ENCODE measurements at regions not wholly inside any gene's neighbourhood (a gene's known extent, or its start where the extent isn't known, plus 50 kb on each side); places are given as distances from the start of the nearest gene placed in this dataset.

GRCh38 chr22:44650806-44651205 lies 51.2 kb upstream of the PRR5 start:
- ATAC-seq: no peak

GRCh38 chr22:44648821-44649565 lies 53.0 kb upstream of the PRR5 start:
- no peak for ATAC-seq
- TF ChIP-seq PPARA (CRISPR knock-in tag; IDR thresholded peaks at IDR 0.05; ENCODE audit: borderline replicate concordance) (no peak), POU6F1 (CRISPR knock-in tag; IDR thresholded peaks at IDR 0.05; ENCODE audit: borderline replicate concordance, low read depth) (no peak), ZFP30 (CRISPR knock-in tag; IDR thresholded peaks at IDR 0.05) (no peak)

More at GRCh38 chr22:44650806-44651205, 51.2 kb upstream of the PRR5 start:
- TF ChIP-seq ARNTL (CRISPR knock-in tag; IDR thresholded peaks at IDR 0.05; ENCODE audit: borderline replicate concordance, low read depth) (no peak), TSHZ2 (CRISPR knock-in tag; IDR thresholded peaks at IDR 0.05) (no peak), BACH2 (CRISPR knock-in tag; IDR thresholded peaks at IDR 0.05; ENCODE audit: borderline replicate concordance) (no peak), CSDC2 (CRISPR knock-in tag; IDR thresholded peaks at IDR 0.05) (no peak), PPARA (CRISPR knock-in tag; IDR thresholded peaks at IDR 0.05; ENCODE audit: borderline replicate concordance) (no peak), ZNF70 (CRISPR knock-in tag; IDR thresholded peaks at IDR 0.05) (no peak), ISL1 (CRISPR knock-in tag; IDR thresholded peaks at IDR 0.05) (no peak), CREB5 (CRISPR knock-in tag; IDR thresholded peaks at IDR 0.05; ENCODE audit: low read depth) (no peak), TOX (CRISPR knock-in tag; IDR thresholded peaks at IDR 0.05; ENCODE audit: borderline replicate concordance) (no peak), ZNF565 (CRISPR knock-in tag; conservative IDR thresholded peaks at IDR 0.05; ENCODE audit: low read depth) (no peak)

- no peak for TF ChIP-seq ZNF8 (CRISPR knock-in tag; IDR thresholded peaks at IDR 0.05)
- TF ChIP-seq ZFP30 (CRISPR knock-in tag; IDR thresholded peaks at IDR 0.05): no peak
- TF ChIP-seq TOX (CRISPR knock-in tag; IDR thresholded peaks at IDR 0.05; ENCODE audit: borderline replicate concordance): no peak
- no peak for TF ChIP-seq TSHZ2 (CRISPR knock-in tag; IDR thresholded peaks at IDR 0.05)
- no peak for TF ChIP-seq OSR1 (CRISPR knock-in tag; IDR thresholded peaks at IDR 0.05)
- TF ChIP-seq ESRRG (CRISPR knock-in tag; IDR thresholded peaks at IDR 0.05): no peak
- no peak for TF ChIP-seq ZNF70 (CRISPR knock-in tag; IDR thresholded peaks at IDR 0.05)
- TF ChIP-seq GLIS3 (CRISPR knock-in tag; IDR thresholded peaks at IDR 0.05): no peak
- no peak for TF ChIP-seq RARB (CRISPR knock-in tag; IDR thresholded peaks at IDR 0.05)
- no peak for TF ChIP-seq SNAI2 (CRISPR knock-in tag; IDR thresholded peaks at IDR 0.05)
- TF ChIP-seq ZFP3 (CRISPR knock-in tag; IDR thresholded peaks at IDR 0.05): no peak
- no peak for TF ChIP-seq TCF4 (CRISPR knock-in tag; IDR thresholded peaks at IDR 0.05; ENCODE audit: borderline replicate concordance)
- TF ChIP-seq PPARA (CRISPR knock-in tag; IDR thresholded peaks at IDR 0.05; ENCODE audit: borderline replicate concordance): no peak
- no peak for TF ChIP-seq BACH2 (CRISPR knock-in tag; IDR thresholded peaks at IDR 0.05; ENCODE audit: borderline replicate concordance)
- TF ChIP-seq ARNTL (CRISPR knock-in tag; IDR thresholded peaks at IDR 0.05; ENCODE audit: borderline replicate concordance, low read depth): no peak
- ATAC-seq: no peak
These were observed 53.8 kb upstream of the PRR5 start for GRCh38 chr22:44648085-44648820.
